Transverse colon (tissue), 4 donors: ENCODE measurements at regions not wholly inside any gene's neighbourhood (a gene's known extent, or its start where the extent isn't known, plus 50 kb on each side); places are given as distances from the start of the nearest gene placed in this dataset.

Experiments used
- DNase-seq: peaks from one replicate; pipeline ENCODE4 v3.0.0-alpha.2; 2019
- H3K27ac ChIP-seq, 4 donors: fragments of 200-600 bp; sonication (generic); 2 replicates each; pipeline ENCODE4 v1.5.1; 2016 to 2018; ENCODE audit warnings: inconsistent platforms in 4 of 4
- H3K27me3 ChIP-seq: fragments of 200-600 bp; sonication (generic); 2 replicates; pipeline ENCODE4 v1.5.1; 2017; ENCODE audit warnings: inconsistent platforms
- H3K36me3 ChIP-seq, 4 donors: fragments of 200-600 bp; sonication (generic); 2 replicates each; pipeline ENCODE4 v1.5.1; 2017 to 2019; ENCODE audit warnings: inconsistent platforms in 4 of 4
- H3K4me1 ChIP-seq, 4 donors: fragments of 200-600 bp; sonication (generic); 2 replicates each; pipeline ENCODE4 v1.5.1; 2017 to 2020; ENCODE audit warnings: inconsistent platforms in 4 of 4
- H3K4me3 ChIP-seq, 4 donors: fragments of 200-600 bp; sonication (generic); 1 replicate in 1 of 4; 2 replicates in 3 of 4; pipeline versions ENCODE4 v1.5.1 to v1.6.1; 2017 to 2019; ENCODE audit warnings: inconsistent platforms in 4 of 4
- H3K9me3 ChIP-seq, 2 donors: fragments of 200-600 bp; sonication (generic); 2 replicates each; pipeline ENCODE4 v1.5.1; 2017 to 2019; ENCODE audit warnings: inconsistent platforms in 2 of 2
- EP300 ChIP-seq: sonication (generic); formaldehyde crosslinking; IDR thresholded peaks from one replicate; pipeline ENCODE4 v1.6.1; 2017; ENCODE audit warnings: antibody characterized with exemption, low read depth
- POLR2A ChIP-seq: fragments of 450-650 bp; IDR thresholded peaks from one replicate; pipeline ENCODE4 v1.6.1; 2016; ENCODE audit warnings: antibody characterized with exemption, mild to moderate bottlenecking, moderate library complexity
- POLR2AphosphoS5 ChIP-seq, 3 donors: sonication (generic); formaldehyde crosslinking; IDR thresholded peaks; one replicate each; pipeline ENCODE4 v1.6.1; 2016; ENCODE audit warnings: antibody characterized with exemption in 3 of 3
- WGBS, 2 donors: methylation state at CpG; one replicate each; pipeline ENCODE4 v1.1.5; 2018; ENCODE audit warnings: low coverage in 1 of 2; 5-methylcytosine and 5-hydroxymethylcytosine counted together
- in situ Hi-C, 4 donors: fragments of 200-750 bp; cut with MboI; loops; one replicate each; pipeline versions ENCODE4 v1.15.0 to v1.15.1; 2017; ENCODE audit warnings: low sequenced_read_pairs in 3 of 4, low pct_ligation_motif_present in 1 of 4, low pct_unique_long_range_greater_than_20kb in 1 of 4
- intact Hi-C: fragments of 100-400 bp; cut with DNase I; formaldehyde crosslinking; loops from one replicate; pipeline ENCODE4 v1.15.1; 2023; ENCODE audit warnings: low total_unique reads
- TF ChIP-seq, protein P1 (sequence below), 5 experiments: fragments of 200-600 bp in 3 of 5; fragments of 450-650 bp in 2 of 5; sonication (generic) in 3 of 5; IDR thresholded peaks; 1 replicate in 2 of 5; 2 replicates in 3 of 5; pipeline ENCODE4 v1.5.1; 2016 to 2017; ENCODE audit warnings: antibody characterized with exemption in 5 of 5, inconsistent platforms in 3 of 5, mild to moderate bottlenecking in 2 of 5, moderate library complexity in 1 of 5

DNA sequence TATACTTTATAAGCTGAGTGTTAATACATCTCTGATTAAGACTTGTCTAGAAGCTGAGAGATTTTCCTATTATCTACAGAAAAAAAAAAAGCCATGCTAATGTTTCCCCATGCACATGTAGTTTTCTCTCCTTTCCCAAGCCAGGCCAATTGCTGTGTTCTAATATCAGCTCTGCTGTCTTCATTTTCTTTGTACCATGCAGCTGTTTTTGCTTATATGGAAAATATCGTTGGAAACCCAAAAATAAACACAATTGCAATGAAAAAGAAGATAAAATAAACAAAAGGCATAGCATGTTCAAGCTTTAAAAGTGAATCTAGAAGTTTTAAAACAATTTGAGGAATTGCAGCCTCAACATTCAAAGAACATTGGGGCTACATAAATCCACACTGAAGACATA lies 817.4 kb upstream of the ACVR2A start:
- in situ Hi-C loops: no loop called here
- WGBS, 2 donors: 27 to 41% methylated on average over 1 of the region's 1 CpG
- intact Hi-C loops: no loop called here
- Histone ChIP-seq H3K27me3 (no peaks in the 10 kb centered on the region), H3K4me1 (peaks cover 0 to 19% (median 7%) of the 10 kb centered on the region in 4 donors), H3K36me3 (no peaks in the 10 kb centered on the region), H3K4me3 (no peak overlapping the region), H3K27ac (no peak overlapping the region), H3K9me3 (peaks cover 6 to 9% of the 10 kb centered on the region in 2 donors)
- DNase-seq: no peak
- TF ChIP-seq POLR2A (no peak), EP300 (no peak), POLR2AphosphoS5 (IDR thresholded peaks at IDR 0.05) (no peak)
- TF ChIP-seq, protein P1, sequence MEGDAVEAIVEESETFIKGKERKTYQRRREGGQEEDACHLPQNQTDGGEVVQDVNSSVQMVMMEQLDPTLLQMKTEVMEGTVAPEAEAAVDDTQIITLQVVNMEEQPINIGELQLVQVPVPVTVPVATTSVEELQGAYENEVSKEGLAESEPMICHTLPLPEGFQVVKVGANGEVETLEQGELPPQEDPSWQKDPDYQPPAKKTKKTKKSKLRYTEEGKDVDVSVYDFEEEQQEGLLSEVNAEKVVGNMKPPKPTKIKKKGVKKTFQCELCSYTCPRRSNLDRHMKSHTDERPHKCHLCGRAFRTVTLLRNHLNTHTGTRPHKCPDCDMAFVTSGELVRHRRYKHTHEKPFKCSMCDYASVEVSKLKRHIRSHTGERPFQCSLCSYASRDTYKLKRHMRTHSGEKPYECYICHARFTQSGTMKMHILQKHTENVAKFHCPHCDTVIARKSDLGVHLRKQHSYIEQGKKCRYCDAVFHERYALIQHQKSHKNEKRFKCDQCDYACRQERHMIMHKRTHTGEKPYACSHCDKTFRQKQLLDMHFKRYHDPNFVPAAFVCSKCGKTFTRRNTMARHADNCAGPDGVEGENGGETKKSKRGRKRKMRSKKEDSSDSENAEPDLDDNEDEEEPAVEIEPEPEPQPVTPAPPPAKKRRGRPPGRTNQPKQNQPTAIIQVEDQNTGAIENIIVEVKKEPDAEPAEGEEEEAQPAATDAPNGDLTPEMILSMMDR (IDR thresholded peaks at IDR 0.05): no peak

GRCh38 chr2:147026664-147027295 lies 818.0 kb upstream of the ACVR2A start:
- no peak for TF ChIP-seq EP300
- TF ChIP-seq, protein P1 (IDR thresholded peaks at IDR 0.05): no peak
- TF ChIP-seq POLR2AphosphoS5 (IDR thresholded peaks at IDR 0.05): no peak
- no peak for TF ChIP-seq POLR2A
- WGBS, 2 donors: 72 to 85% methylated on average over 2 of the region's 2 CpGs
- in situ Hi-C loops: no loop called here
- no peak overlapping the region for H3K4me3 ChIP-seq
- H3K9me3 ChIP-seq: peaks cover 6 to 11% of the 10 kb centered on the region in 2 donors
- peaks cover 0 to 15% (median 2%) of the 10 kb centered on the region in 4 donors for H3K4me1 ChIP-seq
- no peak overlapping the region for H3K27ac ChIP-seq
- no peaks in the 10 kb centered on the region for H3K27me3 ChIP-seq
- no peak for DNase-seq
- intact Hi-C loops: no loop called here
- H3K36me3 ChIP-seq: no peaks in the 10 kb centered on the region

DNA sequence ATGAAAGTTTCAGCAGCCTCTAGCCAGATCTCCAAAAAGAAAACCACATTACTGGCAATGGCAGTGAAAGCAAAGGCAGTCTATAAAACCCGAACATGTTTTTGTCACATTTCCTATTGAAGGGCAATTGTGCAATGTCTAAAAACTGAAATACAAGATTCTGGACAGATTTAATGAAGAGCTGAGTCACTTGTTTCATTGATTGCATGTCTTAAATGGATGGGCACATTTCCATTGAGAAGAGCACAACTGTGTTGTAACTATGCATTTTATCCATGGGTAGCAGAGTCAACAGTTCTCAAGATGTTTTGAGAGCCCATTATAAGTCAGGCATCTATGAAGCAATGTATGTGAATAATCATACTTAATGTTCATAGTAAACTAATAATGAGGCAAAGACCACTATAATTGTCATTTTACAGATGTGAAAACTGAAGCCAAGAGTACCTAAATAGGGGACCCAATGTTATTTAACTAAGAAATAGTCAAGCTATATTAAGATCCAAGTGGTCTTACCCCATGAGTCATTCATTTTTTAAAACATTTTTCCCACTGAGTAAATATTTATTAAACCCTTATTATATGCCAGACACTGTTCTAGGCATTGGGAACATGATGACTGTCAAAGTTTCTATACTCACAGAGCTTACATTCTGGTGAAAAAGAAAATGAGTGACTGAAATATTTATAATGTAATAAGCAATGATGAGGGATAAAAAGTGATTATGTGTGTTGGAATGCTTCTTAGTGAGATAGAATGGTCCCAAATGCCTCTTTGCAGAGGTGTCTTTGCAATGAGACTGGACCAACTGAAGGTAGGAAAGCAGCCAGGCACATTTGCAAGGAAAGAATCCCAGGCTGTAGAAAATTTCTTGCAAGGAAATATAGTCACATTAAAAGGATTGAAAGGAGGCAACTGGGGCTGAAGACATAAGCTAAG lies 818.9 kb upstream of the ACVR2A start:
- Histone ChIP-seq H3K9me3 (peaks cover 6 to 11% of the 10 kb centered on the region in 2 donors), H3K4me3 (no peak overlapping the region), H3K36me3 (no peaks in the 10 kb centered on the region), H3K27ac (no peak overlapping the region), H3K4me1 (peaks cover 0 to 6% (median 0%) of the 10 kb centered on the region in 4 donors), H3K27me3 (no peaks in the 10 kb centered on the region)
- WGBS, 2 donors: 64% methylated on average over 1 of the region's 1 CpG; no CpG with 5 or more reads in 1 of the 2 donors
- in situ Hi-C loops: no loop called here
- TF ChIP-seq POLR2AphosphoS5 (IDR thresholded peaks at IDR 0.05): no peak
- no peak for DNase-seq
- intact Hi-C loops: no loop called here

GRCh38 chr2:147019311-147019710 lies 825.5 kb upstream of the ACVR2A start:
- H3K27ac ChIP-seq: no peak overlapping the region
- H3K4me3 ChIP-seq: no peak overlapping the region
- H3K4me1 ChIP-seq: no peaks in the 10 kb centered on the region
- DNase-seq: no peak
- TF ChIP-seq EP300: no peak
- no peak for TF ChIP-seq POLR2A
- TF ChIP-seq POLR2AphosphoS5 (IDR thresholded peaks at IDR 0.05): no peak
- TF ChIP-seq, protein P1 (IDR thresholded peaks at IDR 0.05): no peak
- 80 to 87% methylated on average over 3 of the region's 3 CpGs for WGBS, 2 donors
- in situ Hi-C loops: no loop called here
- intact Hi-C loops: loop anchor here (10.0 kb wide), 1 partner anchor 185 kb away; no protein-coding TSS in a partner anchor
- no peaks in the 10 kb centered on the region for H3K27me3 ChIP-seq
- H3K9me3 ChIP-seq: peaks cover 6 to 11% of the 10 kb centered on the region in 2 donors
- no peaks in the 10 kb centered on the region for H3K36me3 ChIP-seq
